ENCODE measurements at regions not wholly inside any gene's neighbourhood (a gene's known extent, or its start where the extent isn't known, plus 50 kb on each side); places are given as distances from the start of the nearest gene placed in this dataset.

- no peak for TF ChIP-seq CTCF (conservative IDR thresholded peaks at IDR 0.05; ENCODE audit: low read depth, low read length)
- TF ChIP-seq EZH2 (IDR thresholded peaks at IDR 0.05; ENCODE audit: borderline replicate concordance, low read depth, low read length, poor library complexity, severe bottlenecking), result no peak
Observed at GRCh38 chr1:232472485-232473041, 157.4 kb downstream of the SIPA1L2 start.
